DMS 273 treated with DMSO at 0.1 percent for 48 hours (cell line): ENCODE measurements at regions not wholly inside any gene's neighbourhood (a gene's known extent, or its start where the extent isn't known, plus 50 kb on each side); places are given as distances from the start of the nearest gene placed in this dataset.
"Not testable (repeated sequence)": the region's sequence is repeated elsewhere in the genome, so short reads cannot be mapped to it uniquely, and the experiment has no call there.

ENCODE experiments used
- DNase-seq: peaks from one replicate; lab custom pipeline; 2025; lab: John Stamatoyannopoulos, UW

- DNase-seq = no peak
These were observed 707.6 kb upstream of the FAM98A start for GRCh38 chr2:34306745-34307144.

- DNase-seq = no peak
These were observed 706.5 kb upstream of the FAM98A start for GRCh38 chr2:34305587-34305986.

GRCh38 chr2:34294961-34295360 lies 695.9 kb upstream of the FAM98A start:
- DNase-seq = no peak

GRCh38 chr2:34291076-34291475 lies 692.0 kb upstream of the FAM98A start:
- DNase-seq = no peak

GRCh38 chr2:34288016-34288415 lies 688.9 kb upstream of the FAM98A start:
- DNase-seq = no peak

GRCh38 chr2:34280606-34281005 lies 681.5 kb upstream of the FAM98A start:
- no peak for DNase-seq

GRCh38 chr2:34266908-34267697 lies 668.0 kb upstream of the FAM98A start:
- DNase-seq = no peak

- DNase-seq = no peak
These were observed 662.6 kb upstream of the FAM98A start for GRCh38 chr2:34261701-34262100.

GRCh38 chr2:34254272-34254878 lies 655.3 kb upstream of the FAM98A start:
- DNase-seq = no peak

GRCh38 chr2:34252111-34252510 lies 653.0 kb upstream of the FAM98A start:
- no peak for DNase-seq

- DNase-seq = no peak
These were observed 652.5 kb upstream of the FAM98A start for GRCh38 chr2:34251578-34251977.

- no peak for DNase-seq
These were observed 645.1 kb upstream of the FAM98A start for GRCh38 chr2:34244195-34244594.

- DNase-seq = peak; percentile 67
These were observed 643.6 kb upstream of the FAM98A start for GRCh38 chr2:34242763-34243123.

GRCh38 chr2:34241905-34242762 lies 643.0 kb upstream of the FAM98A start:
- peak; percentile 58 for DNase-seq

- DNase-seq = no peak
These were observed 640.4 kb upstream of the FAM98A start for GRCh38 chr2:34239511-34239910.

- DNase-seq = no peak
These were observed 635.7 kb upstream of the FAM98A start for GRCh38 chr2:34234823-34235222.

GRCh38 chr2:34229998-34230397 lies 630.9 kb upstream of the FAM98A start:
- DNase-seq = no peak

- DNase-seq = no peak
These were observed 616.1 kb upstream of the FAM98A start for GRCh38 chr2:34215174-34215573.

- DNase-seq = not testable (repeated sequence)
These were observed 611.3 kb upstream of the FAM98A start for GRCh38 chr2:34210382-34210781.

GRCh38 chr2:34204560-34204959 lies 605.5 kb upstream of the FAM98A start:
- no peak for DNase-seq

- no peak for DNase-seq
These were observed 602.0 kb upstream of the FAM98A start for GRCh38 chr2:34201099-34201498.

- DNase-seq = no peak
These were observed 600.9 kb upstream of the FAM98A start for GRCh38 chr2:34199971-34200370.

GRCh38 chr2:34193164-34193563 lies 594.1 kb upstream of the FAM98A start:
- no peak for DNase-seq
